ENCODE measurements at regions not wholly inside any gene's neighbourhood (a gene's known extent, or its start where the extent isn't known, plus 50 kb on each side); places are given as distances from the start of the nearest gene placed in this dataset.

GRCh38 chr14:97361181-97361580, 564.0 kb downstream of the VRK1 start:
- no peak for TF ChIP-seq POLR2AphosphoS5 (IDR thresholded peaks at IDR 0.05; ENCODE audit: low read depth, low read length)
- no peak for TF ChIP-seq POLR2A (IDR thresholded peaks at IDR 0.05; ENCODE audit: low read depth, low read length)
- TF ChIP-seq TAF1 (IDR thresholded peaks at IDR 0.05; ENCODE audit: low read depth, low read length), result no peak
- no peak for TF ChIP-seq SPI1 (IDR thresholded peaks at IDR 0.05; ENCODE audit: low read depth, low read length)
- TF ChIP-seq PAX5 (IDR thresholded peaks at IDR 0.05; ENCODE audit: insufficient read depth, low read length, severe bottlenecking), result no peak

All from GM12891 (cell line).